MV-4-11 (cell line): ENCODE measurements at regions not wholly inside any gene's neighbourhood (a gene's known extent, or its start where the extent isn't known, plus 50 kb on each side); places are given as distances from the start of the nearest gene placed in this dataset.

Experiments used
- DNase-seq: peaks from one replicate; lab custom pipeline; 2025; lab: John Stamatoyannopoulos, UW

DNA sequence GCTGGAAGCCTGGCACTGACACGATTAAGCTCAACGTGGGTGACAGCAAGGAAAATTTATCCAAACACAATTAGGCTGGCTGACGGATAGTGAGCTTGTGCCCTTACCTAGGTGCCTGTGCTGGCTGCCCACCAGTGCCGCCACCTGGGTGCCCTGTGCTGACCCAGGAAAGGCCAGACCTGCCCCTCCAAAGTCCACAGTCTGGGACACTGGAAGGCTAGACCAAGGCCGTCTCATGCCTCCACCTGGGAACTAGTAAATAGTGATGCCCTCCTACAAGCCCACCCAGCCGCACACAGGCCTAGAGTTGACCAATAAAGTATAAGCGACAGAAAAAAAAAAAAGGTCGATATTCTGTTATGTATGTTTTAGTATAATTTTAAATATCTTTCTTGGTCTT, 142.6 kb upstream of the MCHR2 start:
- no peak for DNase-seq

DNA sequence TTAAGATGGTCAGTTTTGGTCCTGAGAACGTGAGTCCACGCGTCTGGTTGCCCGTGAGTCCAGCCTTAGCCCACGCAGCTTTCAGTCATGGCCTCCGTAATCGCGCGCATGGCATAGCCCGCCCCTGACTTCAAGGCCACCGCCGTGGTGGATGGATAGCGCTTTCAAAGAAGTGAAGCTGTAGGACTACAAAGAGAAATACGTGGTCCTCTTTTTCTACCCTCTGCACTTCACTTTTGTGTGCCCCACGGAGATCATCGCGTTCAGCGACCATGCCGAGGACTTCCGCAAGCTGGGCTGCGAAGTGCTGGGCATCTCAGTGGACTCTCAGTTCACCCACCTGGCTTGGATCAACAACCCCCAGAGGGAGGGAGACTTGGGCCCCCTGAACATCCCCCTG, 142.0 kb upstream of the MCHR2 start:
- DNase-seq = no peak

GRCh38 chr6:100134703-100135102, 140.7 kb upstream of the MCHR2 start:
- no peak for DNase-seq

DNA sequence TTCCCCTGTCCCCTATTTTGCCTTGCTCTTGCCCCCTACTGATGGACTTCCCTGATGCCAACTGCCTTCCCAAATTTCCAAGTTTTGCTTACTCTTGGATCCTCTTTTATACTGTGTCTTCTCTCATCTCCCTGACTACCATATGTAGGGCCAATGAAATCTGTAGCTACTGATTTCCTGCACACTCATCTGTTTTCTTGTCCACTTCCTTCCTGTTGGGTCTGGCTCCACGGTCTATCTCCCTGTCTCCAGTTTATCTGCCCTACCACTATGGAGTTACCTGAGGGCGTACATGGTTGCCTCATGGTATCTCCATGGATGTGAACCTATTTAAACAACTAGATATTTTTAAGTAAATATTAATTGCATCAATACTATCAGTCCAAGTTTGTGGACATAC, 140.3 kb upstream of the MCHR2 start:
- no peak for DNase-seq

- no peak for DNase-seq
These were observed 138.0 kb upstream of the MCHR2 start for GRCh38 chr6:100132005-100132404.

GRCh38 chr6:100130630-100131029, 136.6 kb upstream of the MCHR2 start:
- no peak for DNase-seq

GRCh38 chr6:100126790-100127484, 132.9 kb upstream of the MCHR2 start:
- no peak for DNase-seq

- no peak for DNase-seq
These were observed 128.0 kb upstream of the MCHR2 start for GRCh38 chr6:100121854-100122609.

- no peak for DNase-seq
These were observed 125.2 kb upstream of the MCHR2 start for GRCh38 chr6:100119261-100119660.

- DNase-seq = no peak
These were observed 124.3 kb upstream of the MCHR2 start for GRCh38 chr6:100118301-100118700.

DNA sequence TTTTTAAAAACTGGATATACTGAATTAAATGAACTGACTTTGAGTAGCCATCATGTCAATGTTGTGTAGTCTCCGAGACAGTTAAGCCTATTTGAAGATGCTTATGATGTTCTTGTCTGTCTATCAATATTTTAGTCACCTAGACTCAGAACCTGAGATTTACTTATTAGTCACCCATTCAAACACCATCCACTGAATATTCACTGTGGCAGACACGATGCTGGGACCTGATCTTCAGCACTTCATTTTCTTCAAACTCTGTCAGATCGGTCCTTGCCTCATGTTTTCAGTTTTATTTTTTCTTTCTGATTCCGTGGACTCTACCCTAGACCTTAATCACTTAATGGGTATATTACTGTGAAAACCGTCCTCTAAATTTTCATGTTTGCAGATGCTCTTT, 123.7 kb upstream of the MCHR2 start:
- no peak for DNase-seq

DNA sequence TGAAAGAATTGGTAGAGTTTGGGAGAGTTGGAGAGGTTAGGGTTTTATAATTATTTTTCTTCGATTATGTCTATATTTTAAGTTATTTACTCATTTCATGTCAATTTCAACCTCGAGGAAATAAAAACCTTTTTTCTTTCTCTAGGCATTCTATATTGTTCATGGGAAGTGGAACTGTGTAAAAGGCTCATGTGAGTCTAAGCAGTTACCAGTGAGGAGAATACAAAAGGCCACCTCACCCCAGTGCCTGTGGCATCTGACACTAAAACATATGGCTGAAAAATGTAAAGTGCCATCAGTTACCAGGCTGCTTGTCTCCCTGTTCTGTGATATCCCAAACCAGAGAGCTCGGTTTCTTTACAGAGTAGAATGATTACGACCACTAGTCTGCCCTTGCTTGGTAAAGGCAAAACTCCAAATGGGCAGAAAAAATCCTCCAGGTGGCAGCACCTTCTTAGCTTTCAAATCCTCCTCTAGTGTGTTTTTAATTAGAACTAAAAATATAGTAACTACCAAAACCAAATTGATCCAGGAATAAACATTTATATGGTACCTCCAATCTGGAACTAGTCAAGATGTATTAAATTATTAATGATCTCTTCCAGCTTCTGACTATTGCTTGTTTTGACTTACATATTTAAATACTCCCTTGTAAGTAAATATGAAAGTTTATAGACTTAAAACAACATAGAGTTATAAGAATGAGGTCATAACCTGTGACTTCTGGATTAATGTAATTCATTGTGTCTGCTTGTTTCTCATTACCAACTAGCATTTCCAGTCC, 122.6 kb upstream of the MCHR2 start:
- peak; percentile 47 for DNase-seq

GRCh38 chr6:100115407-100116101, 121.5 kb upstream of the MCHR2 start:
- DNase-seq = no peak

DNA sequence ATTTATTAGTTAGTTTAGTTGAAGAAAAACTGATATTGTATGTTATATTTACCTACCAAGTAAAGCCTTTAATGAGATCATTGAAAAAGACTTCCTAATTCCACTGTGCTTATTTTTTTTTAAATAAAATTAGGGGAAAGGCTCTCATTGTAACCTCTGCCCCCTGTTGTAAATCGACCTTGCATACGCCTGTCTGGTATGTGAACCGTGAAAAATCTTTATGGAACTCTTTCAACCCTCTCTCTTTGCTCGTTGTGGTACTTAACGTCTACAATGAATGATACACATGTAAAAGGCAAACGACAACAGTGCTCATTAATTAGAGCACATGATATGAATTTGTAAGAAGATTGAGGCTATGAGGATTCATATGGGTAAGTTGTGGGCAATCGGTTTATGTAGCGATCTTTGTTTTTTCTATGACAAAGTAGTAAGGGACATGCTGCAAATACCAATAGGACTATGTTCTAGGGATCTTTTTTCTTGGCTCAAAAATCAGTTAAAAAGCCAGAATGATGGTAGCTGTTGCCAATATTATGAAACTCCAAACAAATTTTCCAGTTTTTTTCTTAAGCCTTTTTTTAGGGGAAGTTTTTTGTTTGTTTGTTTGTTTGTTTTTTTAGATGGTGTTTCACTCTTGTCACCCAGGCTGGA, 119.0 kb upstream of the MCHR2 start:
- DNase-seq = no peak

DNA sequence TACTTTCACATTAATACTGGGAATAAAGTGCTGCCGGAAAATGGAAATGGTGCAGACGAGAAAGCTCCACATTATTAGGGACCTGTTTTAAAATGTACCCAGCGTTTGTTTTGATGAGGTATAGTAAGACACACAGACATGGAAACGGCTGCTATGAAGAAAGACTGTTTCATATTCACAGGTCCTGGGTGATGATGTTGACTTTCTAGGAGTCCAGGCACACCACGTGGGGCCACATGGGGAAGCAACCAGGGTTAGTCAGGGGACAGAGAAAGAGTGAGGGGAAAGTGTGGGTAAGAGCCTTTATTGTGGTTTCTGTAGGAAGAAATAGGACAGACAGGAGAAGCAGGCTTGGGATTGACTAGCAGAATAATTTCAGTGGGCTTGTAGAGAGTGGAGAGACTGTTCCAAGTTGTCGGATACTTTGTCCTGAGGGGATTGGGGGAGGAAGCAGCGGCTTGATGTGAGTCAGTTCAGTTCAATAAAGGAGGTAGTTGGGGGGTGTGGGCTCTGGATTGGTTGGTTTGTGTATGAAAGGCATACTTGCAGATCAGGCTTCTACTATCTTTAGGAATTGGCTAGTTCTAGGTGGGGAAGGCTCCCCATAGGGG, 112.0 kb upstream of the MCHR2 start:
- DNase-seq = peak; percentile 10

GRCh38 chr6:100105138-100105537, 111.1 kb upstream of the MCHR2 start:
- DNase-seq = no peak

DNA sequence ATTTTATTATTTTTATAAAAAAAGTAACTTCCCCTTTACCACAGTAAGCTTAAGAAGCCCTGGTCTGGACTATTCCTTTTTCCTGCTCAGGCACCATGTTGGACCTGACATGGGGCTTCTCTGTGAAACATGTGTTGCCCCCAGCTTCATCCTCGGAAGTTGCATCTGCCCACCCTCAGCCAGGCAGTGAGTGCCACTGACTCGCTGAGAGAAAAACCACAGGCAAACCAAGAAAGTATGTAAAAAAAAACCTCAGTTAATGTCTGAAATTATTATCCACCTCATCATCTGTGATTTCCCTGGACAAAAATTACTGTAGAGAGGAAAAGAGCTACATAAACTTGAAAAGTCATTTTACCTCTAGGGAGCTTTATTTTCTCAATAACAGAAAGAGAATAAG, 109.9 kb upstream of the MCHR2 start:
- no peak for DNase-seq

- no peak for DNase-seq
These were observed 109.2 kb upstream of the MCHR2 start for GRCh38 chr6:100103194-100103593.

DNA sequence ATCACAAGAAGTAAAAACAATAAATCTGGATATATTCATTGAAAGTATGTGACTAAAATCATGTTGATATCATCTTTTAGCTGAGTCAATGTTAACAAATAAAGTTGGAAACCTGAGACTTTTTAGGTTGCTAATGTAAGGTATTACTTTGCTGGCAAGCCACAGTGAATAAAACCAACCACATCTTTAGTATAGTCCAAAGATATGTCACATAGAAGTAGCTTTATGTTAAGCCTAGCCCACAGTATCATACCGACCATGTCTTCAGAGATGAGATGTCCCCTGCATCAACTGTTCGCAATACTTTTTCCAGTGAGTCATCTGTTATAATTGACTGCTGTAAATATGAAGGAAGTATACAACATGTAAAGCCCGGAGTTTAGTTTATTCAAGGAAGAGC, 107.6 kb upstream of the MCHR2 start:
- no peak for DNase-seq

DNA sequence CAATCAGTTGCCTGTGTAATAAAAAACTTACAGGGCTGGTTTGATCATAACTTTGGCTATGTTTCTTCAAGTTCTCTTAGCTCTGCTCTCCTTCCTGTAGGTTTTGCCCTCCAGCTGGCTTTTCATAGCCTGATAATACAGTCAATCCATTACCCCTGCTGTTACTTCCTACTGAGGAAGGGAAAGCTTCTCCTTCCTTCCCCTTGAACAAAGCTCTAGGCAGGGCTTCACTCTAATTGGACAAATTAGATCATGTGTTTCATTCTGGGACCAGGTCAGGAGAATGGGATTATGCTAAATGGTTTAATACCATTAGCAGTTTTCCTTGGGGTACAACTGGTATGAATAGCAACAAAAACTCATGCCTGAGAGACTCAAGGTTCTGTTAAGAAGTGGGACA, 106.8 kb upstream of the MCHR2 start:
- no peak for DNase-seq
